Prostate gland (tissue), 2 donors: ENCODE measurements at regions not wholly inside any gene's neighbourhood (a gene's known extent, or its start where the extent isn't known, plus 50 kb on each side); places are given as distances from the start of the nearest gene placed in this dataset.

Source experiments
- CTCF ChIP-seq, 4 experiments: fragments of 200-600 bp in 2 of 4; fragments of 450-650 bp in 2 of 4; sonication (generic) in 2 of 4; IDR thresholded peaks; 1 replicate in 3 of 4; 2 replicates in 1 of 4; pipeline ENCODE4 v1.5.1; 2016 to 2019; ENCODE audit warnings: antibody characterized with exemption in 4 of 4, mild to moderate bottlenecking in 2 of 4, moderate library complexity in 2 of 4
- POLR2A ChIP-seq: fragments of 450-650 bp; IDR thresholded peaks from one replicate; pipeline ENCODE4 v1.6.1; 2016; ENCODE audit warnings: antibody characterized with exemption, mild to moderate bottlenecking

GRCh38 chr5:82413302-82414040 is 135.3 kb upstream of the RPS23 start:
- TF ChIP-seq CTCF (IDR thresholded peaks at IDR 0.05) (no peak), POLR2A (no peak)
